ENCODE measurements at regions not wholly inside any gene's neighbourhood (a gene's known extent, or its start where the extent isn't known, plus 50 kb on each side); places are given as distances from the start of the nearest gene placed in this dataset.

DNA sequence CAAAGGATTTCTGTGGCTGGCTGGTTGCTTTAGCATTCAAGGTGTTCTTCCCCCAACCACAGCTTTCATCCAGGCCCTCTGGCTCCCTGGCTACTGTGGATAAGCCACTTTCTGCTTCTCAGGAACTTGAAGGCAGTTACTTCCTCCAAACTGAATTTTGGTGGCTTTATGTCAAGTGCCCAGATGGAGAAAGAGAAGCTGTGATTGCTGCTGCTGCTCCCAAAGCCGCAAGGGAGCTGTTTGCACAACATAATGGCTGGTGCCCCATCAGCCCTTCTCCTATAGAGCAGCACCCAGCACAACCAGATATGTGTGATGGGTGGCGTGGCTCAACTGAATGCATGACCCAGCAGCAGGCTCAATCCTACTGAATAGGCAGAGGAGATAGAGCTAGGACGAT is 465.2 kb downstream of the MAFB start:
- no peak for TF ChIP-seq CTCF (IDR thresholded peaks at IDR 0.05; ENCODE audit: insufficient read depth, missing control alignments)
- DNase-seq (ENCODE audit: insufficient read length, low spot score) (no peak), FAIRE-seq (no peak)

- no peak for FAIRE-seq
- DNase-seq (ENCODE audit: insufficient read length, low spot score) = no peak
- no peak for TF ChIP-seq CTCF (IDR thresholded peaks at IDR 0.05; ENCODE audit: insufficient read depth, missing control alignments)
Measured at GRCh38 chr20:40218971-40219370, 470.1 kb downstream of the MAFB start.

GRCh38 chr20:40218316-40218969 is 470.6 kb downstream of the MAFB start:
- no peak for DNase-seq (ENCODE audit: insufficient read length, low spot score)
- FAIRE-seq = no peak
- TF ChIP-seq CTCF (IDR thresholded peaks at IDR 0.05; ENCODE audit: insufficient read depth, missing control alignments) = no peak

- TF ChIP-seq CTCF (IDR thresholded peaks at IDR 0.05; ENCODE audit: insufficient read depth, missing control alignments) = no peak
- DNase-seq (ENCODE audit: insufficient read length, low spot score) (no peak), FAIRE-seq (no peak)
Measured at GRCh38 chr20:40207655-40208054, 481.4 kb downstream of the MAFB start.

DNA sequence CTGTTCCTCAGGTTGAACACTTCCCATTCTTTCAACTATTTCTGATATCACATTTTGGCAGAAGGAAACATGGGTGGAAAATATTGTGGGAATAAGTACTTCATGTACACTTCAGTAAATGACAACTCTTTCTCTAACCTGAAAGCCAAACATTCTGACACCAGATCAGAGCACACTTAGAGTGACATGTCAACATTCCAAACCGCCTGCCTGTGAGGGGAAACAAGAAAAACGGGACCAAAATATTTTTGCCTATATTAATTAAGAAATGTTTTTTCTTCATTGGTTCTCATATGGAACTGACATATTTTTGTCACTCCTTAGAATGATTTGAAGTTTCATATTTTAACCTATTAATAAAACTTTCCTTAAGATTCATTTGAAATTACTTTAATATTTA is 483.1 kb downstream of the MAFB start:
- FAIRE-seq (no peak), DNase-seq (ENCODE audit: insufficient read length, low spot score) (no peak)
- no peak for TF ChIP-seq CTCF (IDR thresholded peaks at IDR 0.05; ENCODE audit: insufficient read depth, missing control alignments)

DNA sequence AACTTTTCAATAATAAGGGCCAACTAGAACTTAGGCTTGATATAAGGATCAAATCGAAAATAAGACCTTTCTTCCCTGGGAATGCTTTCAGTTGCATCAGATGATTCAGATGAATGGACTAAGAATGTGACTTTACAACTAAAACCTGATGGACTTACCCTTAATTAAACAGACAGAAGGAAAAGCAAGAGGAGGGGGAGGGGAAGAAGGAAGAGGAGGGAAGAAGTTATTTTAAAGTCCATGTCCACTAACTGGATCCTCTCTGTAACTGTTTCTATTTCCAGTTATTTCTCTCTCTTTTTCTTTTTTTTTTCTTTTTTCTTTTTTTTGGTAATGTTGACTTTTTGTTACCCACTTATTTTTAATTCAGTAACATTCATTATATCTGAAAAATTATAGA is 486.0 kb downstream of the MAFB start:
- no peak for TF ChIP-seq CTCF (IDR thresholded peaks at IDR 0.05; ENCODE audit: insufficient read depth, missing control alignments)
- DNase-seq (ENCODE audit: insufficient read length, low spot score) (no peak), FAIRE-seq (no peak)

- TF ChIP-seq CTCF (IDR thresholded peaks at IDR 0.05; ENCODE audit: insufficient read depth, missing control alignments) = no peak
- no peak for FAIRE-seq
- no peak for DNase-seq (ENCODE audit: insufficient read length, low spot score)
Measured at GRCh38 chr20:40197691-40198090, 491.3 kb downstream of the MAFB start.

Measured in D721Med (cell line).